HepG2 (cell line): ENCODE measurements at regions not wholly inside any gene's neighbourhood (a gene's known extent, or its start where the extent isn't known, plus 50 kb on each side); places are given as distances from the start of the nearest gene placed in this dataset.

ENCODE experiments used
- DNMT3B ChIP-seq: conservative IDR thresholded peaks from 2 replicates; pipeline ENCODE4 v1.6.1; 2016; ENCODE audit warnings: missing biosample characterization, control low read depth
- ELF3 ChIP-seq: IDR thresholded peaks from 2 replicates; pipeline ENCODE4 v1.6.1; 2016; ENCODE audit warnings: missing genetic modification reagents, missing compliant biosample characterization
- EP300 ChIP-seq, 3 experiments: sonication (generic) in 1 of 3; formaldehyde crosslinking in 1 of 3; IDR thresholded peaks; 2 replicates each; pipeline versions ENCODE4 v1.5.1 to v1.6.1; 2011 to 2020; ENCODE audit warnings: low read depth in 2 of 3, low read length in 2 of 3, borderline replicate concordance in 1 of 3, improper control_type of control experiment in 1 of 3, mild to moderate bottlenecking in 1 of 3, missing genetic modification reagents in 1 of 3, moderate library complexity in 1 of 3
- GLI4 ChIP-seq: sonication (generic); formaldehyde crosslinking; IDR thresholded peaks from 2 replicates; pipeline ENCODE4 v1.5.1; 2020; ENCODE audit warnings: missing genetic modification reagents, mild to moderate bottlenecking, moderate library complexity, borderline replicate concordance
- HBP1 ChIP-seq: IDR thresholded peaks from 2 replicates; pipeline ENCODE4 v1.6.1; 2016; ENCODE audit warnings: low read depth, control low read depth
- HDAC1 ChIP-seq: sonication (generic); formaldehyde crosslinking; IDR thresholded peaks from 2 replicates; pipeline ENCODE4 v1.5.1; 2020; ENCODE audit warnings: mild to moderate bottlenecking, missing genetic modification reagents
- HMG20A ChIP-seq: IDR thresholded peaks from 2 replicates; pipeline ENCODE4 v1.6.1; 2016; ENCODE audit warnings: borderline replicate concordance
- HNF4A ChIP-seq: sonication (generic); formaldehyde crosslinking; IDR thresholded peaks from 2 replicates; pipeline ENCODE4 v1.4.0; 2020; ENCODE audit warnings: missing genetic modification reagents
- PAX8 ChIP-seq: sonication (generic); formaldehyde crosslinking; IDR thresholded peaks from 2 replicates; pipeline ENCODE4 v1.8.0; 2022; ENCODE audit warnings: mild to moderate bottlenecking, missing genetic modification reagents, borderline replicate concordance
- SAP130 ChIP-seq: IDR thresholded peaks from 2 replicates; pipeline ENCODE4 v1.6.1; 2016; ENCODE audit warnings: low read depth
- SMAD3 ChIP-seq: sonication (generic); formaldehyde crosslinking; IDR thresholded peaks from 2 replicates; pipeline ENCODE4 v1.4.0; 2020; ENCODE audit warnings: missing genetic modification reagents
- TFDP1 ChIP-seq: IDR thresholded peaks from 2 replicates; pipeline ENCODE4 v1.6.1; 2016; ENCODE audit warnings: missing compliant biosample characterization, missing genetic modification reagents, borderline replicate concordance
- TGIF2 ChIP-seq: IDR thresholded peaks from 2 replicates; pipeline ENCODE4 v1.6.1; 2016; ENCODE audit warnings: control low read depth, missing compliant biosample characterization
- ZFP36L1 ChIP-seq: sonication (generic); formaldehyde crosslinking; IDR thresholded peaks from 2 replicates; pipeline ENCODE4 v1.8.0; 2022; ENCODE audit warnings: mild to moderate bottlenecking, missing genetic modification reagents, moderate library complexity
- ZNF362 ChIP-seq: sonication (generic); formaldehyde crosslinking; IDR thresholded peaks from 2 replicates; pipeline ENCODE4 v1.4.0; 2020; ENCODE audit warnings: missing genetic modification reagents, mild to moderate bottlenecking, borderline replicate concordance
- ZNF562 ChIP-seq: sonication (generic); formaldehyde crosslinking; IDR thresholded peaks from 2 replicates; pipeline ENCODE4 v1.8.0; 2022; ENCODE audit warnings: missing genetic modification reagents, borderline replicate concordance
- TF ChIP-seq, protein P1 (sequence below): IDR thresholded peaks from 2 replicates; pipeline ENCODE4 v1.6.1; 2016; ENCODE audit warnings: missing compliant biosample characterization, missing genetic modification reagents, borderline replicate concordance
- TF ChIP-seq, protein P2 (sequence below): sonication (generic); formaldehyde crosslinking; IDR thresholded peaks from 2 replicates; pipeline ENCODE4 v1.5.1; 2020; ENCODE audit warnings: mild to moderate bottlenecking, moderate library complexity, missing genetic modification reagents
- TF ChIP-seq, protein P3 (sequence below), 2 experiments: sonication (generic) in 1 of 2; formaldehyde crosslinking in 1 of 2; IDR thresholded peaks; 2 replicates each; pipeline versions ENCODE4 v1.4.0 to v1.6.1; 2018 to 2020; ENCODE audit warnings: missing genetic modification reagents in 2 of 2, borderline replicate concordance in 1 of 2, low read depth in 1 of 2, mild to moderate bottlenecking in 1 of 2, missing biosample characterization in 1 of 2

DNA sequence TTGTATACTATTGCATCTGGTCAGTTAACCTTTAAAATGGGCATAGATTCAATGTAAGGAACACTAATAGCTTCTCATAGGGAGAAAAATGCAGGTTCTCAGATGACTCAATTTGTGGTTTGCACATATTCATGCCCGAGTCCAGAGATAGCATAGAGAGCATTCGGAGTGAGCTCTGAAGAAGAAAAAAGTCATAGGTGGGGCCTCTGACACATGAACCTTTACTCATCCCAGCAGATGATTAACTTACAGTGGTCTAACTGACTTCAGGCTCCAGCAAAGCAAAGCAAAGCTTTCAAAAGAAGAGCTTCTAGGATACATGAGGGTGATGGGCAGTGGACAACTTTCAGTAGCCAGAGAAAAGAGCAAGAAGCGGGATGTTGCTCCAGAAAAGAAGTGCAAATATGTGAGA, 55.3 kb upstream of the BTN3A2 start (continued):
- no peak for TF ChIP-seq TFDP1 (CRISPR knock-in tag)
- TF ChIP-seq ZNF562 = no peak
- TF ChIP-seq, protein P1, sequence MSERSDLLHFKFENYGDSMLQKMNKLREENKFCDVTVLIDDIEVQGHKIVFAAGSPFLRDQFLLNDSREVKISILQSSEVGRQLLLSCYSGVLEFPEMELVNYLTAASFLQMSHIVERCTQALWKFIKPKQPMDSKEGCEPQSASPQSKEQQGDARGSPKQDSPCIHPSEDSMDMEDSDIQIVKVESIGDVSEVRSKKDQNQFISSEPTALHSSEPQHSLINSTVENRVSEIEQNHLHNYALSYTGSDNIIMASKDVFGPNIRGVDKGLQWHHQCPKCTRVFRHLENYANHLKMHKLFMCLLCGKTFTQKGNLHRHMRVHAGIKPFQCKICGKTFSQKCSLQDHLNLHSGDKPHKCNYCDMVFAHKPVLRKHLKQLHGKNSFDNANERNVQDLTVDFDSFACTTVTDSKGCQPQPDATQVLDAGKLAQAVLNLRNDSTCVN (CRISPR knock-in tag) = peak; percentile 95
- TF ChIP-seq EP300 (IDR thresholded peaks at IDR 0.05; ENCODE audit: low read depth in 2 of 2, low read length in 2 of 2) = peak in 1 of 2 experiments; percentile 32; a peak in 1 of 4 replicates
- no peak for TF ChIP-seq EP300 (CRISPR knock-in tag; IDR thresholded peaks at IDR 0.05; ENCODE audit: borderline replicate concordance)
- 0 out of 2 replicates have a peak, but pooled peaks have one; percentile 27 for TF ChIP-seq HDAC1 (CRISPR knock-in tag)
- TF ChIP-seq SMAD3 (CRISPR knock-in tag) = peak; percentile 37; the same call in 1 of the 2 replicates
- TF ChIP-seq HNF4A = no peak; the same call in 1 of the 2 replicates
- TF ChIP-seq HBP1 (CRISPR knock-in tag) = 0 out of 2 replicates have a peak, but pooled peaks have one; percentile 29
- peak; percentile 67; the same call in 1 of the 2 replicates for TF ChIP-seq DNMT3B (CRISPR knock-in tag)
- peak; percentile 56 for TF ChIP-seq SAP130 (CRISPR knock-in tag)
- TF ChIP-seq ZFP36L1 (CRISPR knock-in tag) = 0 out of 2 replicates have a peak, but pooled peaks have one; percentile 31
- TF ChIP-seq ELF3 (CRISPR knock-in tag) = 0 out of 2 replicates have a peak, but pooled peaks have one; percentile 28
- 0 out of 2 replicates have a peak, but pooled peaks have one; percentile 17 for TF ChIP-seq TGIF2 (CRISPR knock-in tag)
- no peak for TF ChIP-seq PAX8 (CRISPR knock-in tag)
- no peak for TF ChIP-seq GLI4 (CRISPR knock-in tag)
- TF ChIP-seq, protein P2, sequence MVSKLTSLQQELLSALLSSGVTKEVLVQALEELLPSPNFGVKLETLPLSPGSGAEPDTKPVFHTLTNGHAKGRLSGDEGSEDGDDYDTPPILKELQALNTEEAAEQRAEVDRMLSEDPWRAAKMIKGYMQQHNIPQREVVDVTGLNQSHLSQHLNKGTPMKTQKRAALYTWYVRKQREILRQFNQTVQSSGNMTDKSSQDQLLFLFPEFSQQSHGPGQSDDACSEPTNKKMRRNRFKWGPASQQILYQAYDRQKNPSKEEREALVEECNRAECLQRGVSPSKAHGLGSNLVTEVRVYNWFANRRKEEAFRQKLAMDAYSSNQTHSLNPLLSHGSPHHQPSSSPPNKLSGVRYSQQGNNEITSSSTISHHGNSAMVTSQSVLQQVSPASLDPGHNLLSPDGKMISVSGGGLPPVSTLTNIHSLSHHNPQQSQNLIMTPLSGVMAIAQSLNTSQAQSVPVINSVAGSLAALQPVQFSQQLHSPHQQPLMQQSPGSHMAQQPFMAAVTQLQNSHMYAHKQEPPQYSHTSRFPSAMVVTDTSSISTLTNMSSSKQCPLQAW = 0 out of 2 replicates have a peak, but pooled peaks have one; percentile 34
- TF ChIP-seq, protein P3, sequence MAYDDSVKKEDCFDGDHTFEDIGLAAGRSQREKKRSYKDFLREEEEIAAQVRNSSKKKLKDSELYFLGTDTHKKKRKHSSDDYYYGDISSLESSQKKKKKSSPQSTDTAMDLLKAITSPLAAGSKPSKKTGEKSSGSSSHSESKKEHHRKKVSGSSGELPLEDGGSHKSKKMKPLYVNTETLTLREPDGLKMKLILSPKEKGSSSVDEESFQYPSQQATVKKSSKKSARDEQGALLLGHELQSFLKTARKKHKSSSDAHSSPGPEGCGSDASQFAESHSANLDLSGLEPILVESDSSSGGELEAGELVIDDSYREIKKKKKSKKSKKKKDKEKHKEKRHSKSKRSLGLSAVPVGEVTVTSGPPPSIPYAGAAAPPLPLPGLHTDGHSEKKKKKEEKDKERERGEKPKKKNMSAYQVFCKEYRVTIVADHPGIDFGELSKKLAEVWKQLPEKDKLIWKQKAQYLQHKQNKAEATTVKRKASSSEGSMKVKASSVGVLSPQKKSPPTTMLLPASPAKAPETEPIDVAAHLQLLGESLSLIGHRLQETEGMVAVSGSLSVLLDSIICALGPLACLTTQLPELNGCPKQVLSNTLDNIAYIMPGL (CRISPR knock-in tag; IDR thresholded peaks at IDR 0.05; ENCODE audit: borderline replicate concordance in 1 of 2, low read depth in 1 of 2) = peak in 1 of 2 experiments; percentile 54; a peak in 1 of 4 replicates
- peak; percentile 43; the same call in 1 of the 2 replicates for TF ChIP-seq HMG20A (CRISPR knock-in tag)
- peak; percentile 44; the same call in 1 of the 2 replicates for TF ChIP-seq ZNF362
